Neural cell (in vitro differentiated cells): ENCODE measurements at regions not wholly inside any gene's neighbourhood (a gene's known extent, or its start where the extent isn't known, plus 50 kb on each side); places are given as distances from the start of the nearest gene placed in this dataset.

Experiments
- EP300 ChIP-seq: fragments of 450-650 bp; conservative IDR thresholded peaks from 2 replicates; pipeline ENCODE4 v1.6.1; 2014; ENCODE audit warnings: antibody characterized with exemption, mild to moderate bottlenecking, moderate library complexity; ENCODE audit not compliant: poor library complexity, severe bottlenecking
- EZH2 ChIP-seq: fragments of 200-600, 300-800 bp; shearing (Covaris generic), sonication (generic); IDR thresholded peaks from 2 replicates; pipeline ENCODE4 v1.6.1; 2014; ENCODE audit warnings: antibody characterized with exemption, low read length, borderline replicate concordance, mild to moderate bottlenecking; ENCODE audit not compliant: insufficient read depth, poor library complexity, severe bottlenecking
- MXI1 ChIP-seq: fragments of 450-650 bp; conservative IDR thresholded peaks from 2 replicates; pipeline ENCODE4 v1.6.1; 2014; ENCODE audit warnings: antibody characterized with exemption, mild to moderate bottlenecking; ENCODE audit not compliant: poor library complexity, severe bottlenecking
- POLR2AphosphoS5 ChIP-seq: IDR thresholded peaks from 2 replicates; pipeline ENCODE4 v1.6.1; 2012
- RAD21 ChIP-seq: fragments of 450-650 bp; conservative IDR thresholded peaks from 2 replicates; pipeline ENCODE4 v1.6.1; 2014; ENCODE audit warnings: antibody characterized with exemption, mild to moderate bottlenecking, moderate library complexity
- TAF1 ChIP-seq: IDR thresholded peaks from 2 replicates; pipeline ENCODE4 v1.6.1; 2012; ENCODE audit warnings: low read depth
- TF ChIP-seq, protein P1 (sequence below): fragments of 450-650 bp; IDR thresholded peaks from 2 replicates; pipeline ENCODE4 v1.5.1; 2014; ENCODE audit warnings: antibody characterized with exemption, mild to moderate bottlenecking, moderate library complexity; ENCODE audit not compliant: poor library complexity, severe bottlenecking
- TF ChIP-seq, protein P2 (sequence below): IDR thresholded peaks from 2 replicates; pipeline ENCODE4 v1.6.1; 2012; ENCODE audit warnings: borderline replicate concordance

DNA sequence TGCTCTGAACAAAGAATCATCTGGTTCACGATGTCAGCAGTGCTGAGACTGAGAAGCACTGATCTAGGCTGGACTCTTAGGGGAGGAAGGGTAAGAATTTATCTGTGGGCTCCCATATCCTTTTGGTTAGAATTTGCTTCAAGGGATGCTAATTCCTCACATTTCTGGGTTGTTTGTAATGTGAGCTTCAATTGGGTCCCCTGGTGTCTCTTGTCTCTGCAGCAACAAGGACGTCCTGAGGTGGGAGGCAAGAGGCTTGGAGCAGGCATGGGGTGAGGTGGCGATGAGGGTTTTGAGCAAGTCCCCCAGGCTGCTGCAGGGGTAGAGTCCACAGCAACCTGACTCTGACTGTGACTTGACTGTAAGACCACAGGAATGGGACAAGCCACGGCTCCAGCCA, 213.8 kb upstream of the NLRP1 start:
- TF ChIP-seq EZH2 (no peak), POLR2AphosphoS5 (no peak), RAD21 (no peak), EP300 (no peak), TAF1 (no peak), MXI1 (no peak)
- TF ChIP-seq, protein P1, sequence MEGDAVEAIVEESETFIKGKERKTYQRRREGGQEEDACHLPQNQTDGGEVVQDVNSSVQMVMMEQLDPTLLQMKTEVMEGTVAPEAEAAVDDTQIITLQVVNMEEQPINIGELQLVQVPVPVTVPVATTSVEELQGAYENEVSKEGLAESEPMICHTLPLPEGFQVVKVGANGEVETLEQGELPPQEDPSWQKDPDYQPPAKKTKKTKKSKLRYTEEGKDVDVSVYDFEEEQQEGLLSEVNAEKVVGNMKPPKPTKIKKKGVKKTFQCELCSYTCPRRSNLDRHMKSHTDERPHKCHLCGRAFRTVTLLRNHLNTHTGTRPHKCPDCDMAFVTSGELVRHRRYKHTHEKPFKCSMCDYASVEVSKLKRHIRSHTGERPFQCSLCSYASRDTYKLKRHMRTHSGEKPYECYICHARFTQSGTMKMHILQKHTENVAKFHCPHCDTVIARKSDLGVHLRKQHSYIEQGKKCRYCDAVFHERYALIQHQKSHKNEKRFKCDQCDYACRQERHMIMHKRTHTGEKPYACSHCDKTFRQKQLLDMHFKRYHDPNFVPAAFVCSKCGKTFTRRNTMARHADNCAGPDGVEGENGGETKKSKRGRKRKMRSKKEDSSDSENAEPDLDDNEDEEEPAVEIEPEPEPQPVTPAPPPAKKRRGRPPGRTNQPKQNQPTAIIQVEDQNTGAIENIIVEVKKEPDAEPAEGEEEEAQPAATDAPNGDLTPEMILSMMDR = no peak
- TF ChIP-seq, protein P2, sequence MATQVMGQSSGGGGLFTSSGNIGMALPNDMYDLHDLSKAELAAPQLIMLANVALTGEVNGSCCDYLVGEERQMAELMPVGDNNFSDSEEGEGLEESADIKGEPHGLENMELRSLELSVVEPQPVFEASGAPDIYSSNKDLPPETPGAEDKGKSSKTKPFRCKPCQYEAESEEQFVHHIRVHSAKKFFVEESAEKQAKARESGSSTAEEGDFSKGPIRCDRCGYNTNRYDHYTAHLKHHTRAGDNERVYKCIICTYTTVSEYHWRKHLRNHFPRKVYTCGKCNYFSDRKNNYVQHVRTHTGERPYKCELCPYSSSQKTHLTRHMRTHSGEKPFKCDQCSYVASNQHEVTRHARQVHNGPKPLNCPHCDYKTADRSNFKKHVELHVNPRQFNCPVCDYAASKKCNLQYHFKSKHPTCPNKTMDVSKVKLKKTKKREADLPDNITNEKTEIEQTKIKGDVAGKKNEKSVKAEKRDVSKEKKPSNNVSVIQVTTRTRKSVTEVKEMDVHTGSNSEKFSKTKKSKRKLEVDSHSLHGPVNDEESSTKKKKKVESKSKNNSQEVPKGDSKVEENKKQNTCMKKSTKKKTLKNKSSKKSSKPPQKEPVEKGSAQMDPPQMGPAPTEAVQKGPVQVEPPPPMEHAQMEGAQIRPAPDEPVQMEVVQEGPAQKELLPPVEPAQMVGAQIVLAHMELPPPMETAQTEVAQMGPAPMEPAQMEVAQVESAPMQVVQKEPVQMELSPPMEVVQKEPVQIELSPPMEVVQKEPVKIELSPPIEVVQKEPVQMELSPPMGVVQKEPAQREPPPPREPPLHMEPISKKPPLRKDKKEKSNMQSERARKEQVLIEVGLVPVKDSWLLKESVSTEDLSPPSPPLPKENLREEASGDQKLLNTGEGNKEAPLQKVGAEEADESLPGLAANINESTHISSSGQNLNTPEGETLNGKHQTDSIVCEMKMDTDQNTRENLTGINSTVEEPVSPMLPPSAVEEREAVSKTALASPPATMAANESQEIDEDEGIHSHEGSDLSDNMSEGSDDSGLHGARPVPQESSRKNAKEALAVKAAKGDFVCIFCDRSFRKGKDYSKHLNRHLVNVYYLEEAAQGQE = no peak
